Lower leg skin (tissue), 4 donors: ENCODE measurements at regions not wholly inside any gene's neighbourhood (a gene's known extent, or its start where the extent isn't known, plus 50 kb on each side); places are given as distances from the start of the nearest gene placed in this dataset.
"Not testable (repeated sequence)": the region's sequence is repeated elsewhere in the genome, so short reads cannot be mapped to it uniquely, and the experiment has no call there.

Experiments
- DNase-seq, 2 donors: peaks; one replicate each; pipeline ENCODE4 v3.0.0-alpha.2; 2019; ENCODE audit warnings: low spot score in 2 of 2
- H3K4me3 ChIP-seq: fragments of 200-600 bp; sonication (generic); 2 replicates; pipeline ENCODE4 v1.5.1; 2017; ENCODE audit warnings: mild to moderate bottlenecking, low read depth; ENCODE audit not compliant: poor library complexity, severe bottlenecking
- POLR2A ChIP-seq, 2 donors: fragments of 450-650 bp; IDR thresholded peaks; one replicate each; pipeline ENCODE4 v1.6.1; 2016 to 2017; ENCODE audit warnings: antibody characterized with exemption in 2 of 2, mild to moderate bottlenecking in 1 of 2, moderate library complexity in 1 of 2
- WGBS, 2 donors: methylation state at CpG; one replicate each; pipeline ENCODE4 v1.1.5; 2018; 5-methylcytosine and 5-hydroxymethylcytosine counted together
- intact Hi-C: fragments of 100-400 bp; cut with DNase I; formaldehyde crosslinking; loops from one replicate; pipeline ENCODE4 v1.15.0; 2023; ENCODE audit warnings: low total_unique reads
- TF ChIP-seq, protein P1 (sequence below), 3 donors: fragments of 450-650 bp; IDR thresholded peaks; one replicate each; pipeline ENCODE4 v1.5.1; 2016; ENCODE audit warnings: antibody characterized with exemption in 3 of 3, mild to moderate bottlenecking in 3 of 3, moderate library complexity in 2 of 3

DNA sequence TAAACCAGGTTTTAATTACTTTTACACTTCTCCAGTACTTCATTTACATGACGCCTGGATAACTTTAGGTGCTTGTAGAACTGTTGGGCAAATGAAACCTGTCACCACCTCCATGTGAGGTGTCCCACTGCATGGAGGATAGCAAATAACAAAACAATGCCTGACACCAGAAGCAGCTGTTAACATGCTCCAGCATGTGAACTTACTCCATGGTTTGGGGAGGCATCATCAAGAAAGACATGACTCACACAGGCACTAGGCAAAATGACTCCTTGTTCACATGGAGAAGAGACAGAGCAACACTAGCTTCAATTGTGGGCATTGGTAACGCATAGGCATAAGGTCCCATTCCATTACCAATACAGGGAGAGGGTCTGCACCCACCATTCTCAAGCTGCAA lies 198.1 kb upstream of the F9 start:
- no peak for DNase-seq
- intact Hi-C loops: no loop called here
- 76 to 88% methylated on average over 2 of the region's 2 CpGs for WGBS, 2 donors
- TF ChIP-seq, protein P1, sequence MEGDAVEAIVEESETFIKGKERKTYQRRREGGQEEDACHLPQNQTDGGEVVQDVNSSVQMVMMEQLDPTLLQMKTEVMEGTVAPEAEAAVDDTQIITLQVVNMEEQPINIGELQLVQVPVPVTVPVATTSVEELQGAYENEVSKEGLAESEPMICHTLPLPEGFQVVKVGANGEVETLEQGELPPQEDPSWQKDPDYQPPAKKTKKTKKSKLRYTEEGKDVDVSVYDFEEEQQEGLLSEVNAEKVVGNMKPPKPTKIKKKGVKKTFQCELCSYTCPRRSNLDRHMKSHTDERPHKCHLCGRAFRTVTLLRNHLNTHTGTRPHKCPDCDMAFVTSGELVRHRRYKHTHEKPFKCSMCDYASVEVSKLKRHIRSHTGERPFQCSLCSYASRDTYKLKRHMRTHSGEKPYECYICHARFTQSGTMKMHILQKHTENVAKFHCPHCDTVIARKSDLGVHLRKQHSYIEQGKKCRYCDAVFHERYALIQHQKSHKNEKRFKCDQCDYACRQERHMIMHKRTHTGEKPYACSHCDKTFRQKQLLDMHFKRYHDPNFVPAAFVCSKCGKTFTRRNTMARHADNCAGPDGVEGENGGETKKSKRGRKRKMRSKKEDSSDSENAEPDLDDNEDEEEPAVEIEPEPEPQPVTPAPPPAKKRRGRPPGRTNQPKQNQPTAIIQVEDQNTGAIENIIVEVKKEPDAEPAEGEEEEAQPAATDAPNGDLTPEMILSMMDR (IDR thresholded peaks at IDR 0.05): no peak
- TF ChIP-seq POLR2A (IDR thresholded peaks at IDR 0.05): no peak
- no peak overlapping the region for H3K4me3 ChIP-seq

DNA sequence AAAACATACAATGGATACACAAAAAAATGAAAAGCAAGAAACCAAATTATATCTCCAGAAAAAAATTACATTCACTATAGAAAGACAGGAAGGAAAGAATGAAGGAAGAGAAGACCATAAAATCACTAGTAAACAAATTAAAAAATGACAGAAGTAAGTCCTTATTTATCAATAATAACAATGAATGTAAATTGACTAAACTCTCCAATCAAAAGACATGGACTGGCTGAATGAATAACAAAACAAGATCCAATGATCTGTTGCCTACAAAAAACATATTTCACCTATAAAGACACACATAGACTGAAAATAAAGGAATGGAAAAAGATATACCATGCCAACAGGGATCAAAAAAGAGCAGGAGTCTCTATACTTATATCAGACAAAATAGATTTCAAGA lies 203.2 kb upstream of the F9 start:
- H3K4me3 ChIP-seq: no peak overlapping the region
- intact Hi-C loops: no loop called here
- TF ChIP-seq, protein P1 (IDR thresholded peaks at IDR 0.05): no peak
- TF ChIP-seq POLR2A (IDR thresholded peaks at IDR 0.05): no peak
- no peak for DNase-seq

DNA sequence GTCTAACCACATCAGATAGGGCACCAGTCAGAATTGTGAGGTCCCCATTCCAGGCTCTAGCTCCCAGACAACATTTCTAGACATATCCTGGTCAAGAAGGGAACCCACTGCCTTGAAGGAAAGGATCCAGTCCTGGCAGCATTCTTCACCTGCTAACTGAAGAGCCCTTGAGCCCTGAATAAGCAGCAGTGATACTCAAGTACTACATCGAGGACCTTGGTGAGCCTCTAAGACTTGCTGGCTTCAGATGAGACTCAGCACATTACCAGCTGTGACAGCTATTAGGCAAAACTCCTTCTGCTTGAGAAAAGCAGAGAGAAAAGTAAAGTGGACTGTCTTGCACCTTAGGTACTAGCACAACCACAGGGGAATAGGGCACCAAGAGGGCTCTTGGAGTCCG lies 205.8 kb upstream of the F9 start:
- DNase-seq: no peak

DNA sequence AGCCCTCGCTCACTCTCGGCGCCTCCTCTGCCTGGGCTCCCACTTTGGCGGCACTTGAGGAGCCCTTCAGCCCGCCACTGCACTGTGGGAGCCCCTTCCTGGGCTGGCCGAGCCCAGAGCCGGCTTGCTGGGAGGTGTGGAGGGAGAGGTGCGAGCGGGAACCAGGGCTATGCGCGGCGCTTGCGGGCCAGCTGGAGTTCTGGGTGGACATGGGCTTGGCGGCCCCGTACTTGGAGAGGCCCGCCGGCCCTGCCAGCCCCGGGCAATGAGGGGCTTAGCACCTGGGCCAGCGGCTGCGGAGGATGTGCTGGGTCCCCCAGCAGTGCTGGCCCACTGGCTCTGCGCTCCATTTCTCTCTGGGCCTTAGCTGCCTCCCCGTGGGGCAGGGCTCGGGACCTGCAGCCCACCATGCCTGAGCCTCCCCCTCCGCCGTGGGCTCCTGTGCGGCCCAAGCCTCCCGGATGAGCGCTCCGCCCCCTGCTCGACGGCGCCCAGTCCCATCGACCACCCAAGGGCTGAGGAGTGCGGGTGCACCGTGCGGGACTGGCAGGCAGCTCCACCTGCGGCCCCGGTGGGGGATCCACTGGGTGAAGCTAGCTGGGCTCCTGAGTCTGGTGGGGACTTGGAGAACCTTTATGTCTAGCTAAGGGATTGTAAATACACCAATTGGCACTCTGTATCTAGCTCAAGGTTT lies 209.7 kb upstream of the F9 start:
- intact Hi-C loops, DNase-seq, H3K4me3 ChIP-seq: not testable (repeated sequence)
- WGBS, 2 donors: 92 to 96% methylated on average over 7 to 20 of the region's 38 CpGs

More for the DNA sequence above, 205.8 kb upstream of the F9 start:
- no peak overlapping the region for H3K4me3 ChIP-seq
- 82 to 93% methylated on average over 2 of the region's 2 CpGs for WGBS, 2 donors
- TF ChIP-seq POLR2A (IDR thresholded peaks at IDR 0.05): no peak
- TF ChIP-seq, protein P1 (IDR thresholded peaks at IDR 0.05): no peak
- intact Hi-C loops: no loop called here

DNA sequence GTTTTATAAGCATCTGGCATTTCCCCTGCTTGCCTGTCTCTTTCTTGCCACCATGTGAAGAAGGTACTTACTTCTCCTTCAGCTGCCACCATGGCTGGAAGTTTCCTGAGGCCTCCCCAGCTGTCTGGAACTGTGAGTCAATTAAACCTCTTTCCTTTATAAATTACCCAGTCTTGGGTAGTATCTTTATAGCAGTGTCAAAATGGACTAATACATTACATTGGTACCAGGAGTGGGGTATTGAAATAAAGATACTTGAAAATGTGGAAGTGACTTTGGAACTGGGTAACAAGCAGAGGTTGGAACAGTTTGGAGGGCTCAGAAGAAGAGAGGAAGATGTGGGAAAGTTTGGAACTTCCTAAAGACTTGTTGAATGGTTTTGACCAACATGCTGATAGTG lies 223.9 kb upstream of the F9 start:
- DNase-seq, intact Hi-C loops: not testable (repeated sequence)

DNA sequence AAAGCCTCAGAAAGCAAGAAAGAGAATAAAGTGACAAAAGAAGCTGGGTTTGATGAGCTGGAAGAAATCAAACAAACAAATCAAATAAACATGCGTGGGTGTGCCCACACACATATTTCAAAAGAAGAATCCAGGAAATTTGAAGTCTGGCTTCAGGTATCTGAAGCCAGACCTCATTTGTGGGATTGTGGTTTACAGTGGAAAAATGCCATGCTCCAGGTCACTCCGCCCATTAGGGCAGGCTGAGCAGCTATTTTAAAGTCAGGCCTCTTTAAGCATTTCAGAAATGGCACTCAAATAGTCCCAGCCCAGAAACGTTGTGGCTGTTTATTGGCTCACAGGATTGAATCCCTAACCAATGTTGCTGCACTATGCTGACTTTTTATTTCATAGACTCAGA lies 226.1 kb upstream of the F9 start:
- 38 to 40% methylated on average over 3 of the region's 3 CpGs for WGBS, 2 donors

More for the DNA sequence above, 223.9 kb upstream of the F9 start:
- H3K4me3 ChIP-seq: not testable (repeated sequence)

DNA sequence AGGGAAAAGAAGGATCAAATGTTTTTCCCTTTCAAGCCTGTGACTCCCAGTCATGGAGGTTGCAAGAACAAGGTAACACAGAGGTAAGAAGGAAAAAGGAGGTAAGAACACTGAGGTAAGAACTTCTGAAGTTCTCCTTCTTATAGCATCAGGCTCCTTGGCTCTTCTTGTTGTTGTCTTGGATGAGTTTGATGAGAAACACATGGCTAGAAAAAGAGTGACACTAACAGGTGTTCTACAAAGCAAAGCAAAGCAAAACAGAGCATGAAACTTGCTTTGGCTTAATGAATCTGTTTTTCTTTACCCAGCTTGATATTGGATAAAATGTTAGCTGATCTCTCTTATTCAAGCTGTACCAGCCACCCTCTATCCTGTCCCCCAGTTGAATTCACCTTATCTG lies 231.2 kb upstream of the F9 start:
- intact Hi-C loops: no loop called here
- H3K4me3 ChIP-seq: no peak overlapping the region
- DNase-seq: no peak
- no peak for TF ChIP-seq POLR2A (IDR thresholded peaks at IDR 0.05)
- TF ChIP-seq, protein P1 (IDR thresholded peaks at IDR 0.05): no peak

More for the DNA sequence above, 226.1 kb upstream of the F9 start:
- no peak for DNase-seq
- intact Hi-C loops: no loop called here
- TF ChIP-seq POLR2A (IDR thresholded peaks at IDR 0.05): no peak
- TF ChIP-seq, protein P1 (IDR thresholded peaks at IDR 0.05): no peak
- H3K4me3 ChIP-seq: no peak overlapping the region
